ENCODE measurements at regions not wholly inside any gene's neighbourhood (a gene's known extent, or its start where the extent isn't known, plus 50 kb on each side); places are given as distances from the start of the nearest gene placed in this dataset.

DNA sequence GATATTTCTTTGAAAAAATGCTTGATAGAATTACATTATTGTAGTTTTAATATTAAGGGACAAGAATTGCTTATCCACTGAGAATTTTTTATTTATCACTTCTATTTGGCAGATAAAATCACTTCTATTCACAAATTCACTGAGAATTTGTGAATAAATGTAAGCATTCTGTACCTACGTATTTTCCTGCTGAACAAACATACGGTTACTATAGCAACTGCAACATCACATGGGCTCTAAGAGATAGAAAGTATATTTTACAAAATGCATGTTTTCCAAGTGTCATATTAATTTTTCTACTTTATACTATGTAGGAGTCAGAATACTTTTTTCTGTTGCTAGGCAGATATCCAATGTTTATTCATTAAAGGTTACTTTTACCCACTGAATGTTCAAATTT, 166.2 kb downstream of the ZIC1 start:
- TF ChIP-seq, protein P1, sequence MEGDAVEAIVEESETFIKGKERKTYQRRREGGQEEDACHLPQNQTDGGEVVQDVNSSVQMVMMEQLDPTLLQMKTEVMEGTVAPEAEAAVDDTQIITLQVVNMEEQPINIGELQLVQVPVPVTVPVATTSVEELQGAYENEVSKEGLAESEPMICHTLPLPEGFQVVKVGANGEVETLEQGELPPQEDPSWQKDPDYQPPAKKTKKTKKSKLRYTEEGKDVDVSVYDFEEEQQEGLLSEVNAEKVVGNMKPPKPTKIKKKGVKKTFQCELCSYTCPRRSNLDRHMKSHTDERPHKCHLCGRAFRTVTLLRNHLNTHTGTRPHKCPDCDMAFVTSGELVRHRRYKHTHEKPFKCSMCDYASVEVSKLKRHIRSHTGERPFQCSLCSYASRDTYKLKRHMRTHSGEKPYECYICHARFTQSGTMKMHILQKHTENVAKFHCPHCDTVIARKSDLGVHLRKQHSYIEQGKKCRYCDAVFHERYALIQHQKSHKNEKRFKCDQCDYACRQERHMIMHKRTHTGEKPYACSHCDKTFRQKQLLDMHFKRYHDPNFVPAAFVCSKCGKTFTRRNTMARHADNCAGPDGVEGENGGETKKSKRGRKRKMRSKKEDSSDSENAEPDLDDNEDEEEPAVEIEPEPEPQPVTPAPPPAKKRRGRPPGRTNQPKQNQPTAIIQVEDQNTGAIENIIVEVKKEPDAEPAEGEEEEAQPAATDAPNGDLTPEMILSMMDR (IDR thresholded peaks at IDR 0.05; ENCODE audit: insufficient read depth, low read length), result no peak
- TF ChIP-seq, protein P2, sequence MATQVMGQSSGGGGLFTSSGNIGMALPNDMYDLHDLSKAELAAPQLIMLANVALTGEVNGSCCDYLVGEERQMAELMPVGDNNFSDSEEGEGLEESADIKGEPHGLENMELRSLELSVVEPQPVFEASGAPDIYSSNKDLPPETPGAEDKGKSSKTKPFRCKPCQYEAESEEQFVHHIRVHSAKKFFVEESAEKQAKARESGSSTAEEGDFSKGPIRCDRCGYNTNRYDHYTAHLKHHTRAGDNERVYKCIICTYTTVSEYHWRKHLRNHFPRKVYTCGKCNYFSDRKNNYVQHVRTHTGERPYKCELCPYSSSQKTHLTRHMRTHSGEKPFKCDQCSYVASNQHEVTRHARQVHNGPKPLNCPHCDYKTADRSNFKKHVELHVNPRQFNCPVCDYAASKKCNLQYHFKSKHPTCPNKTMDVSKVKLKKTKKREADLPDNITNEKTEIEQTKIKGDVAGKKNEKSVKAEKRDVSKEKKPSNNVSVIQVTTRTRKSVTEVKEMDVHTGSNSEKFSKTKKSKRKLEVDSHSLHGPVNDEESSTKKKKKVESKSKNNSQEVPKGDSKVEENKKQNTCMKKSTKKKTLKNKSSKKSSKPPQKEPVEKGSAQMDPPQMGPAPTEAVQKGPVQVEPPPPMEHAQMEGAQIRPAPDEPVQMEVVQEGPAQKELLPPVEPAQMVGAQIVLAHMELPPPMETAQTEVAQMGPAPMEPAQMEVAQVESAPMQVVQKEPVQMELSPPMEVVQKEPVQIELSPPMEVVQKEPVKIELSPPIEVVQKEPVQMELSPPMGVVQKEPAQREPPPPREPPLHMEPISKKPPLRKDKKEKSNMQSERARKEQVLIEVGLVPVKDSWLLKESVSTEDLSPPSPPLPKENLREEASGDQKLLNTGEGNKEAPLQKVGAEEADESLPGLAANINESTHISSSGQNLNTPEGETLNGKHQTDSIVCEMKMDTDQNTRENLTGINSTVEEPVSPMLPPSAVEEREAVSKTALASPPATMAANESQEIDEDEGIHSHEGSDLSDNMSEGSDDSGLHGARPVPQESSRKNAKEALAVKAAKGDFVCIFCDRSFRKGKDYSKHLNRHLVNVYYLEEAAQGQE (IDR thresholded peaks at IDR 0.05; ENCODE audit: insufficient replicate concordance, low read depth), result no peak
- TF ChIP-seq GABPA (IDR thresholded peaks at IDR 0.05; ENCODE audit: low read depth), result no peak
- TF ChIP-seq POLR2AphosphoS5 (IDR thresholded peaks at IDR 0.05; ENCODE audit: low read depth), result no peak
- no peak for TF ChIP-seq SPI1 (IDR thresholded peaks at IDR 0.05; ENCODE audit: borderline replicate concordance, low read depth)

Data from HL-60 (cell line).